ENCODE measurements at regions not wholly inside any gene's neighbourhood (a gene's known extent, or its start where the extent isn't known, plus 50 kb on each side); places are given as distances from the start of the nearest gene placed in this dataset.

GRCh38 chrX:69369999-69370398, 134.1 kb upstream of the NALF2 start:
- TF ChIP-seq FOXP2 (optimal IDR thresholded peaks at IDR 0.05; ENCODE audit: borderline replicate concordance, extremely low read depth, extremely low read length, insufficient read depth) (no peak), TAF1 (IDR thresholded peaks at IDR 0.05; ENCODE audit: borderline replicate concordance, insufficient read depth, low read length) (no peak)

- no peak for TF ChIP-seq TAF1 (IDR thresholded peaks at IDR 0.05; ENCODE audit: borderline replicate concordance, insufficient read depth, low read length)
- no peak for TF ChIP-seq SIN3A (IDR thresholded peaks at IDR 0.05; ENCODE audit: borderline replicate concordance, insufficient read depth, low read length)
- no peak for TF ChIP-seq FOXP2 (optimal IDR thresholded peaks at IDR 0.05; ENCODE audit: borderline replicate concordance, extremely low read depth, extremely low read length, insufficient read depth)
- no peak for TF ChIP-seq POLR2AphosphoS5 (IDR thresholded peaks at IDR 0.05; ENCODE audit: low read depth, low read length)
- TF ChIP-seq REST (IDR thresholded peaks at IDR 0.05; ENCODE audit: insufficient read depth in 1 of 2, low read depth in 2 of 2, low read length in 2 of 2), result no peak
Observed at GRCh38 chrX:69366183-69366582, 137.9 kb upstream of the NALF2 start.

- TF ChIP-seq REST (IDR thresholded peaks at IDR 0.05; ENCODE audit: insufficient read depth in 1 of 2, low read depth in 2 of 2, low read length in 2 of 2) (no peak), FOXP2 (optimal IDR thresholded peaks at IDR 0.05; ENCODE audit: borderline replicate concordance, extremely low read depth, extremely low read length, insufficient read depth) (no peak), SIN3A (IDR thresholded peaks at IDR 0.05; ENCODE audit: borderline replicate concordance, insufficient read depth, low read length) (no peak), POLR2AphosphoS5 (IDR thresholded peaks at IDR 0.05; ENCODE audit: low read depth, low read length) (no peak), TAF1 (IDR thresholded peaks at IDR 0.05; ENCODE audit: borderline replicate concordance, insufficient read depth, low read length) (no peak)
Observed at GRCh38 chrX:69365755-69366154, 138.4 kb upstream of the NALF2 start.

- TF ChIP-seq TAF1 (IDR thresholded peaks at IDR 0.05; ENCODE audit: borderline replicate concordance, insufficient read depth, low read length), result no peak
Observed at GRCh38 chrX:69365349-69365748, 138.8 kb upstream of the NALF2 start.

- TF ChIP-seq TAF1 (IDR thresholded peaks at IDR 0.05; ENCODE audit: borderline replicate concordance, insufficient read depth, low read length) (no peak), POLR2AphosphoS5 (IDR thresholded peaks at IDR 0.05; ENCODE audit: low read depth, low read length) (no peak), FOXP2 (optimal IDR thresholded peaks at IDR 0.05; ENCODE audit: borderline replicate concordance, extremely low read depth, extremely low read length, insufficient read depth) (no peak), SIN3A (IDR thresholded peaks at IDR 0.05; ENCODE audit: borderline replicate concordance, insufficient read depth, low read length) (no peak), REST (IDR thresholded peaks at IDR 0.05; ENCODE audit: insufficient read depth in 1 of 2, low read depth in 2 of 2, low read length in 2 of 2) (no peak)
Observed at GRCh38 chrX:69362856-69363255, 141.3 kb upstream of the NALF2 start.

- no peak for TF ChIP-seq REST (IDR thresholded peaks at IDR 0.05; ENCODE audit: insufficient read depth in 1 of 2, low read depth in 2 of 2, low read length in 2 of 2)
- TF ChIP-seq TAF1 (IDR thresholded peaks at IDR 0.05; ENCODE audit: borderline replicate concordance, insufficient read depth, low read length), result no peak
- TF ChIP-seq SIN3A (IDR thresholded peaks at IDR 0.05; ENCODE audit: borderline replicate concordance, insufficient read depth, low read length), result no peak
- no peak for TF ChIP-seq FOXP2 (optimal IDR thresholded peaks at IDR 0.05; ENCODE audit: borderline replicate concordance, extremely low read depth, extremely low read length, insufficient read depth)
- TF ChIP-seq POLR2AphosphoS5 (IDR thresholded peaks at IDR 0.05; ENCODE audit: low read depth, low read length), result no peak
Observed at GRCh38 chrX:69362354-69362753, 141.8 kb upstream of the NALF2 start.

Data from PFSK-1 (cell line).